Mesendoderm (in vitro differentiated cells): ENCODE measurements at regions not wholly inside any gene's neighbourhood (a gene's known extent, or its start where the extent isn't known, plus 50 kb on each side); places are given as distances from the start of the nearest gene placed in this dataset.
A peak's percentile ranks its signal among the peaks of the same experiment; 100 is the strongest.

Experiments used
- DNase-seq: peaks from one replicate; pipeline ENCODE4 v3.0.0; 2013
- H2AK5ac ChIP-seq: 2 replicates; pipeline ENCODE4 v1.6.1; 2013; ENCODE audit warnings: low read length, inconsistent platforms
- H2BK120ac ChIP-seq: 2 replicates; pipeline ENCODE4 v1.6.1; 2013; ENCODE audit warnings: low read depth, mild to moderate bottlenecking, low read length, moderate library complexity, mixed read lengths
- H2BK15ac ChIP-seq: replicated peaks from 2 replicates; pipeline ENCODE4 v1.6.1; 2013; ENCODE audit warnings: low read depth, mild to moderate bottlenecking, moderate library complexity
- H2BK5ac ChIP-seq: 2 replicates; pipeline ENCODE4 v1.6.1; 2013; ENCODE audit warnings: low read length, inconsistent platforms
- H3K18ac ChIP-seq: 2 replicates; pipeline ENCODE4 v1.6.1; 2013; ENCODE audit warnings: mild to moderate bottlenecking, low read length, mixed read lengths
- H3K23ac ChIP-seq: one replicate; pipeline ENCODE4 v1.6.1; 2013; ENCODE audit warnings: low read length
- H3K27ac ChIP-seq: 2 replicates; pipeline ENCODE4 v1.5.1; 2013; ENCODE audit warnings: low read depth, mild to moderate bottlenecking, inconsistent platforms, low read length, moderate library complexity
- H3K27me3 ChIP-seq: 2 replicates; pipeline ENCODE4 v1.6.1; 2013; ENCODE audit warnings: low read length, control low read depth, mild to moderate bottlenecking, inconsistent platforms; ENCODE audit not compliant: insufficient read depth, poor library complexity
- H3K36me3 ChIP-seq: 2 replicates; pipeline ENCODE4 v1.6.1; 2013; ENCODE audit warnings: low read length, inconsistent platforms; ENCODE audit not compliant: control insufficient read depth, insufficient read depth
- H3K4ac ChIP-seq: one replicate; pipeline ENCODE4 v1.6.1; 2013; ENCODE audit warnings: low read depth, mild to moderate bottlenecking, low read length, moderate library complexity
- H3K4me1 ChIP-seq: 2 replicates; pipeline ENCODE4 v1.6.1; 2013; ENCODE audit warnings: low read depth, low read length, inconsistent platforms; ENCODE audit not compliant: control insufficient read depth
- H3K4me2 ChIP-seq: 2 replicates; pipeline ENCODE4 v1.6.1; 2013; ENCODE audit warnings: low read length
- H3K4me3 ChIP-seq: 2 replicates; pipeline ENCODE4 v1.5.1; 2013; ENCODE audit warnings: mild to moderate bottlenecking, low read length
- H3K56ac ChIP-seq: one replicate; pipeline ENCODE4 v1.6.1; 2013; ENCODE audit warnings: low read length
- H3K79me1 ChIP-seq: 2 replicates; pipeline ENCODE4 v1.6.1; 2013; ENCODE audit warnings: low read length, inconsistent platforms
- H3K79me2 ChIP-seq: 2 replicates; pipeline ENCODE4 v1.6.1; 2013; ENCODE audit warnings: mild to moderate bottlenecking, low read length; ENCODE audit not compliant: control insufficient read depth, insufficient read depth
- H3K9ac ChIP-seq: 2 replicates; pipeline ENCODE4 v1.6.1; 2013; ENCODE audit warnings: low read length, inconsistent platforms
- H4K5ac ChIP-seq: one replicate; pipeline ENCODE4 v1.6.1; 2013; ENCODE audit warnings: low read length
- H4K8ac ChIP-seq: one replicate; pipeline ENCODE4 v1.6.1; 2013; ENCODE audit warnings: low read depth, mild to moderate bottlenecking, control low read depth, low read length, moderate library complexity
- WGBS: extraction: QIAGEN DNeasy Blood & Tissue Kit; methylation state at CpG from one replicate; pipeline ENCODE4 v1.1.7; 2013; ENCODE audit warnings: low lambda C conversion rate, missing lambda C conversion rate; ENCODE audit not compliant: insufficient coverage; ENCODE audit errors: extremely low coverage; 5-methylcytosine and 5-hydroxymethylcytosine counted together

DNA sequence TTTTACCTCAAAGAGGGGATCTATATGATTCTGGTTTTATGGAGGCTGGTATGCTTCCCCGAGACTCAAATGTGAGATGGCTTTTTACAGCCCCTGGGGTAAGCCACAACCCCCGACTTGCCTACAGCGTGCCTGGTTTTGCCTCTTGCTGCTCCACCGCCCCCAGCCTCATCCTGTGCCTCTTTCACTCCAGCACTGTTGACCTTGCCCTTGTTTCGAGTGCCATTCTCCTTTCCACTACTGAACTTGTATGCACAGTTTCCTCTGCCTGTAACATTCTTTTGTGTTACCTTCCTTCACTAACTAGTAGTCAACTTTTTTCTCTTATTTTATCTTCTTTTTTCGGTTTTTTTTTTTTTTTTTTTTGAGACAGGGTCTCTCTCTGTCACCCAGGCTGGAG is 219.0 kb upstream of the ZBED5 start:
- H3K79me2 ChIP-seq, result no peaks in the 10 kb centered on the region
- H4K8ac ChIP-seq, result no peak overlapping the region
- H3K4me2 ChIP-seq, result no peak overlapping the region
- WGBS, result no CpG with 5 or more reads among the region's 6 CpGs
- H3K36me3 ChIP-seq, result no peaks in the 10 kb centered on the region
- H3K9ac ChIP-seq, result no peak overlapping the region
- H2BK120ac ChIP-seq, result no peak overlapping the region
- no peak overlapping the region for H2BK15ac ChIP-seq
- no peak overlapping the region for H3K56ac ChIP-seq
- DNase-seq, result no peak
- H3K27me3 ChIP-seq, result no peaks in the 10 kb centered on the region
- no peak overlapping the region for H2BK5ac ChIP-seq
- H3K18ac ChIP-seq, result no peak overlapping the region
- no peak overlapping the region for H3K27ac ChIP-seq
- H2AK5ac ChIP-seq, result no peak overlapping the region
- no peaks in the 10 kb centered on the region for H3K79me1 ChIP-seq
- H3K4me3 ChIP-seq, result no peak overlapping the region
- no peak overlapping the region for H3K4ac ChIP-seq
- H4K5ac ChIP-seq, result no peak overlapping the region
- H3K4me1 ChIP-seq, result peaks cover 2% of the 10 kb centered on the region
- no peak overlapping the region for H3K23ac ChIP-seq

DNA sequence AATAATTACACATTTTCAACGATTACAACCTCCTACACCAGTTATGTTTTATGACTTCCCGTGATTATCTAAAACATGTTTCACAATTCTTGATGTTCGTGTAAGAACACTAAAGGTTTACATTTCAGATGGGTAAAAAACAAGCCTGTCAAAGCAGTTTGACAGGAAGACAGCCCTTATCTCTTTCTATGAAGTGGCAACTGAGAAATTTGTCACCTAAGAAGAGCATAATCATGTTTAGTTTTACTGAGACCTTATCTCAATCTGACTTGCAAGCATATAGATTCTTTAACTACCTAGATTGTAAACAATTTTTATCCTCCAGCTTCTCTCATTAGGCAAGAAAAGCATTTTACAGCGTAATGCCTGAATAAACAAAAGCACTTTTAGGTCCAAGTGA is 218.4 kb upstream of the ZBED5 start:
- Histone ChIP-seq H3K4me1 (peaks cover 2% of the 10 kb centered on the region), H3K18ac (no peak overlapping the region), H3K27me3 (no peaks in the 10 kb centered on the region), H2BK120ac (no peak overlapping the region), H3K79me2 (no peaks in the 10 kb centered on the region), H3K56ac (no peak overlapping the region), H3K27ac (no peak overlapping the region), H3K4me3 (no peak overlapping the region), H3K36me3 (no peaks in the 10 kb centered on the region), H3K79me1 (no peaks in the 10 kb centered on the region), H2BK15ac (no peak overlapping the region), H3K9ac (no peak overlapping the region), H3K4ac (no peak overlapping the region), H4K5ac (no peak overlapping the region), H2BK5ac (no peak overlapping the region), H4K8ac (no peak overlapping the region), H2AK5ac (no peak overlapping the region), H3K4me2 (no peak overlapping the region), H3K23ac (no peak overlapping the region)
- WGBS, result 100% methylated on average over 2 of the region's 4 CpGs
- peak; percentile 44 for DNase-seq

DNA sequence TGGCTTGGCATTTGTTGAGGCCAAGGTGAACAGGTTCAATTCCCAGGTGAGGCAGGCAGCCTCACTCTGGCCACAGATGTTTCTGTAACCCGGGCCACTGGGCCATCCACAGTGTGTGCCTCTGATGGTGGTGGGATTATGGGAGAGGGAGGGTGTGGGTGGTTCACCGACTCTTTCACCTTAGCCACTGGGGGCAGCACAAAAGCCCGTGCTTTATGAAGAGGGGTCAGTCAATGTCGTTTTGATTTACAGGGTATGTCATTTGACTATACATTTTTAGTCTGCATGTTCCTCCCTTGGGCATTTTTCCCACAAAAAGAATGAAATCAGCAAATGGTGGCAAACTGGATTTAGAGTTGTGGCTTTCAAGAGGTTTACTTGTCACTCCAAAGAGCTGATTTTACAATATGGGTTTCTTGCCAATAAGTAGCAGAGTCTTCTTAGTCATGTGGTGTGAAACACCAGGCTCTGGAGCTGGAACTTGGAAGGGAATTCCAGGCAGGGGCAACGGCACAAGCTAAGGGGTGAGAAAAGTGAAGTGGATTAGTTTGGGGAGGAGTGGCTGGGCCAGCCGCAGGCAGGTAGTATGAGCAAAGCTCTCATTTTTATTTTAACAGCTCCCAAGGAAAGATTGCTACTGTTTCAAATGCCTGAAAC is 217.8 kb upstream of the ZBED5 start:
- Histone ChIP-seq H3K27ac (no peak overlapping the region), H3K23ac (no peak overlapping the region), H2BK5ac (no peak overlapping the region), H3K4me1 (no peaks in the 10 kb centered on the region), H3K4ac (no peak overlapping the region), H3K79me1 (no peaks in the 10 kb centered on the region), H2BK15ac (no peak overlapping the region), H4K5ac (no peak overlapping the region), H3K27me3 (no peaks in the 10 kb centered on the region), H3K79me2 (no peaks in the 10 kb centered on the region), H3K18ac (no peak overlapping the region), H2AK5ac (no peak overlapping the region), H3K36me3 (no peaks in the 10 kb centered on the region), H3K56ac (no peak overlapping the region), H3K9ac (no peak overlapping the region), H2BK120ac (no peak overlapping the region), H3K4me3 (no peak overlapping the region), H3K4me2 (no peak overlapping the region), H4K8ac (no peak overlapping the region)
- no CpG with 5 or more reads among the region's 6 CpGs for WGBS
- DNase-seq, result peak; percentile 68

DNA sequence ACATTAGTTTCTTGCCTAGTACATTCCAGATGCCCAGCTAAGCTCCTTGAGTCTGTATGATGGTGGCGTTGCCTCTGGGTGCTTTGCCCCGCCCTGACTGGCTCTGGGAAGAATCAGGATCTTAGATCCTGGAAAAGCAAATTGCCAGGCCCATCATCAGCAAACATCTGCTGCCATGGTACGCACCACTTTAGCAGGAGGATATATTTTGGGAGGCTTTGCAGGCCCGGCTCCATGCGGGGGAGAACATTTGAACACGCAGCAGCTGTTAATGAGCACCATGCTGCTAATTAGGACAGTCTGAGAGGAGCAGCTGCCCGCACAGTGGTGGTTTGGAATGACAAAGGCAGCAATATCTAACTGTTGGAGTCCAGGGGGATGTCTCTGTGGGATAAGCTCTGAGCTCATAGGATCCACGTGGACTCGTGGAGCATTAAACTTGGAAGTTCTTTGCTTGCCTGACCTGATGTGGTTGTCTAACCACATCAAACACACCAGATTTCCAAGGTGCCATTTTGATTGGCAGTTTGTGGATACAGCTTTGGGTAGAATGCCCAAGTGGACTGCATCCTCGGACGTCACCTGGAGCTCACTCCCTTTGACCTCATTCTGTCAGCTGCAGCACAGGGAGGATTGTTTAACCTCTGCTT is 217.0 kb upstream of the ZBED5 start:
- H3K9ac ChIP-seq, result no peak overlapping the region
- no peaks in the 10 kb centered on the region for H3K4me1 ChIP-seq
- no peak overlapping the region for H2AK5ac ChIP-seq
- H3K79me2 ChIP-seq, result no peaks in the 10 kb centered on the region
- no peak overlapping the region for H4K8ac ChIP-seq
- no peak overlapping the region for H2BK5ac ChIP-seq
- no peaks in the 10 kb centered on the region for H3K27me3 ChIP-seq
- no peak overlapping the region for H3K23ac ChIP-seq
- no peak overlapping the region for H3K56ac ChIP-seq
- H2BK120ac ChIP-seq, result no peak overlapping the region
- no peak overlapping the region for H3K18ac ChIP-seq
- no peak overlapping the region for H3K27ac ChIP-seq
- DNase-seq, result peak; percentile 14
- H3K4ac ChIP-seq, result no peak overlapping the region
- no peaks in the 10 kb centered on the region for H3K79me1 ChIP-seq
- no peak overlapping the region for H3K4me3 ChIP-seq
- no peaks in the 10 kb centered on the region for H3K36me3 ChIP-seq
- H2BK15ac ChIP-seq, result no peak overlapping the region
- no CpG with 5 or more reads among the region's 11 CpGs for WGBS
- no peak overlapping the region for H4K5ac ChIP-seq
- no peak overlapping the region for H3K4me2 ChIP-seq

DNA sequence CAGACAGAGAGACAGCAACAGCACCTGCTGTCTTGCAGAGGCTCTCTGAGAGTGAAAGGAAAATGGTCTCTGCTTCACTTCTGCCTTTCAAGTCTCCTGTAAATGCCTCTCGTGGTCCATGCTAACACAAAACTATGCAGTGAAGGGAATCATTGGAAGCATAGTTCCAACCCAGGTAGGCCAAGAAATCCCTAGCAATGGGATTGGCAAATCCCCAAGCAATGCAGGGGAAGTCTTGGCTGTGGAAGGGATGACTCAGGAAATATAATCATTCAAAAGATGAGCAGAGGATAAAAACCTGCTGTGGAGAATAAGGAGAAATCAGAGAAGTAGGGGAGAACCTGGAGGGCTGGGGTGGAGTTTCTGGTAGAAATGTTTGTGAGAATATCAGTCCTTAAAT is 216.1 kb upstream of the ZBED5 start:
- H3K4me1 ChIP-seq, result no peaks in the 10 kb centered on the region
- no peak overlapping the region for H2BK15ac ChIP-seq
- H3K4ac ChIP-seq, result no peak overlapping the region
- H3K79me1 ChIP-seq, result no peaks in the 10 kb centered on the region
- no peak overlapping the region for H2BK120ac ChIP-seq
- H4K8ac ChIP-seq, result no peak overlapping the region
- no peak overlapping the region for H3K4me3 ChIP-seq
- no peaks in the 10 kb centered on the region for H3K79me2 ChIP-seq
- H3K27me3 ChIP-seq, result no peaks in the 10 kb centered on the region
- no peak overlapping the region for H3K4me2 ChIP-seq
- no peak for DNase-seq
- H3K36me3 ChIP-seq, result no peaks in the 10 kb centered on the region
- H4K5ac ChIP-seq, result no peak overlapping the region
- H3K9ac ChIP-seq, result no peak overlapping the region
- H2BK5ac ChIP-seq, result no peak overlapping the region
- H3K23ac ChIP-seq, result no peak overlapping the region
- H2AK5ac ChIP-seq, result no peak overlapping the region
- no CpG with 5 or more reads among the region's 1 CpG for WGBS
- no peak overlapping the region for H3K18ac ChIP-seq
- H3K56ac ChIP-seq, result no peak overlapping the region
- H3K27ac ChIP-seq, result no peak overlapping the region

DNA sequence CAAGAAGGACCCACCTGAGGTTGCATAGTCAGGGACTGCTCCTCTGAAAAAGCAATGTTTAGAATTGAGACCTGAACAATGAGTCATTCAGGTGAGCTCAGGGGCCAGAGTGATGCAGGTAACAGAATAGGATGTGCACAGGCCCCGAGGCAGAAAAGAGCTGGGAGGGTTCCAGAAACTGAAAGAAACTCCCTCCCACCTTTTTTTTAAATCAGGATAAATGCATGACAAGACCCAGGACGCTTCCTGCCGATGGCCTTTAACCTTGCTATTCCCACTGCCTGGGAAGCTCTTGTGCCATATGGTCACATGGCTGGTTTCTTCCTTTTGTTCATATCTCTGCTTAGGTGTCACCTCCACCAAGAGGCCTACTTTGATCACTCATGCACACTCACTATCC is 214.2 kb upstream of the ZBED5 start:
- no peak overlapping the region for H3K23ac ChIP-seq
- no peak overlapping the region for H2BK15ac ChIP-seq
- no peak overlapping the region for H4K8ac ChIP-seq
- no peaks in the 10 kb centered on the region for H3K79me2 ChIP-seq
- no peak overlapping the region for H4K5ac ChIP-seq
- no peaks in the 10 kb centered on the region for H3K27me3 ChIP-seq
- no peaks in the 10 kb centered on the region for H3K4me1 ChIP-seq
- H3K4me2 ChIP-seq, result no peak overlapping the region
- H2AK5ac ChIP-seq, result no peak overlapping the region
- no peak overlapping the region for H3K56ac ChIP-seq
- H3K9ac ChIP-seq, result no peak overlapping the region
- H3K18ac ChIP-seq, result no peak overlapping the region
- H3K4me3 ChIP-seq, result no peak overlapping the region
- peak; percentile 45 for DNase-seq
- H3K36me3 ChIP-seq, result no peaks in the 10 kb centered on the region
- H2BK120ac ChIP-seq, result no peak overlapping the region
- no peak overlapping the region for H3K4ac ChIP-seq
- no peak overlapping the region for H2BK5ac ChIP-seq
- H3K27ac ChIP-seq, result no peak overlapping the region
- WGBS, result no CpG with 5 or more reads among the region's 3 CpGs
- H3K79me1 ChIP-seq, result no peaks in the 10 kb centered on the region
